ENCODE measurements at regions not wholly inside any gene's neighbourhood (a gene's known extent, or its start where the extent isn't known, plus 50 kb on each side); places are given as distances from the start of the nearest gene placed in this dataset.
A peak's percentile ranks its signal among the peaks of the same experiment; 100 is the strongest.

- DNase-seq: no peak
Observed at GRCh38 chr2:238727585-238728329, 120.1 kb upstream of the TWIST2 start.

- DNase-seq: no peak
Observed at GRCh38 chr2:238728330-238729260, 119.3 kb upstream of the TWIST2 start.

- DNase-seq: no peak
Observed at GRCh38 chr2:238729261-238729935, 118.5 kb upstream of the TWIST2 start.

- DNase-seq: no peak
Observed at GRCh38 chr2:238730001-238730669, 117.8 kb upstream of the TWIST2 start.

- no peak for DNase-seq
Observed at GRCh38 chr2:238730881-238731280, 117.0 kb upstream of the TWIST2 start.

GRCh38 chr2:238731961-238732360 lies 115.9 kb upstream of the TWIST2 start:
- no peak for DNase-seq

- DNase-seq: no peak
Observed at GRCh38 chr2:238738917-238739316, 109.0 kb upstream of the TWIST2 start.

- DNase-seq: no peak
Observed at GRCh38 chr2:238739668-238740067, 108.2 kb upstream of the TWIST2 start.

GRCh38 chr2:238741277-238741676 lies 106.6 kb upstream of the TWIST2 start:
- no peak for DNase-seq

- no peak for DNase-seq
Observed at GRCh38 chr2:238742066-238742465, 105.8 kb upstream of the TWIST2 start.

GRCh38 chr2:238742664-238743063 lies 105.2 kb upstream of the TWIST2 start:
- no peak for DNase-seq

GRCh38 chr2:238743243-238744065 lies 104.4 kb upstream of the TWIST2 start:
- DNase-seq: no peak

- DNase-seq: no peak
Observed at GRCh38 chr2:238744951-238745350, 102.9 kb upstream of the TWIST2 start.

GRCh38 chr2:238745997-238746396 lies 101.9 kb upstream of the TWIST2 start:
- DNase-seq: no peak

GRCh38 chr2:238747114-238747513 lies 100.8 kb upstream of the TWIST2 start:
- no peak for DNase-seq

GRCh38 chr2:238747557-238747956 lies 100.3 kb upstream of the TWIST2 start:
- no peak for DNase-seq

GRCh38 chr2:238750212-238750904 lies 97.5 kb upstream of the TWIST2 start:
- no peak for DNase-seq

GRCh38 chr2:238754259-238754658 lies 93.6 kb upstream of the TWIST2 start:
- peak; percentile 3 for DNase-seq

- DNase-seq: peak; percentile 12
Observed at GRCh38 chr2:238761868-238762267, 86.0 kb upstream of the TWIST2 start.

- DNase-seq: no peak
Observed at GRCh38 chr2:238763471-238763995, 84.4 kb upstream of the TWIST2 start.

- DNase-seq: no peak
Observed at GRCh38 chr2:238765590-238765989, 82.3 kb upstream of the TWIST2 start.
